ENCODE measurements at regions not wholly inside any gene's neighbourhood (a gene's known extent, or its start where the extent isn't known, plus 50 kb on each side); places are given as distances from the start of the nearest gene placed in this dataset.
"Not testable (repeated sequence)": the region's sequence is repeated elsewhere in the genome, so short reads cannot be mapped to it uniquely, and the experiment has no call there.

DNA sequence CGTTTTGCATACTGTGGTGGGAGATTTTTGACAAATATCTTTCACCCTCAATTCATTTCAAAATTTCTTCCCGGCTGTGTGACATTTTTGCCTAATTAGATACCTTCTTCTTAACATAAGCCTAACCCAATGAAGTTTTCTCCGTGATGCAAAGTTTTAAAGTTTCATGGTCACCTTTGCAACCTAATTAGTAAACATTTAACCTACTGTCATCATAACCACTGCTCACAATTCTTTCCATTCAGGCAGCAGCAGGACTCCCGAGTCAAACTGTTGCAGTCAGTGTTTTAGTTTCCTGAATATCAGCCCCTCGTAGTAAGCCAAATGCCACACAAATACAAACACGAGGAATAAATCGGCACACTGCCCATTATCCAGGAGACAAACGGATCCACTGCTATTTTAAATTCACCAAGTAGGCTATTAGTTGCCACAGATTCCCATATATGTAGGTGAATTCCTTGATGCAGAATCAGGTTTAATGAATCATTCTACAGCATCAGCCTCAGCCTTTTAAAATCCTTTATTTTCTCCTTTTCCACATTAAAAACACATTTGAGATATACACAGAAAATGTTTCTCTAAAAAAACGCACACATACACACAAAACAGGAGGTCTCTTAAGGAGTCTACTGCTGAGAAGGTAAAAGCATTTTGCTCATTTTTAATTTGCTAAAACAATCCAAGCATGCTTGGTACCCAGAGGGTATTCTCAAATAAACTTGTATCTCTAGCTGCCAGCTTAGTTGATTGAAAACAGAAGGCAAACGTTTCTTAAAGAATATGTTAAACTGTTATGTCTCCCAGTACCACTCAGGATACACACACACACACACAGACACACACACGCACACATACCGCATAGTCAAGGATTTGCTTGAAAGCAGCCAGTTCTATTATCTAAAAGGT is 106.5 kb upstream of the KCTD1 start:
- peak in 3 of 58 donors; percentile 6 to 14 (median 13) for DNase-seq

DNA sequence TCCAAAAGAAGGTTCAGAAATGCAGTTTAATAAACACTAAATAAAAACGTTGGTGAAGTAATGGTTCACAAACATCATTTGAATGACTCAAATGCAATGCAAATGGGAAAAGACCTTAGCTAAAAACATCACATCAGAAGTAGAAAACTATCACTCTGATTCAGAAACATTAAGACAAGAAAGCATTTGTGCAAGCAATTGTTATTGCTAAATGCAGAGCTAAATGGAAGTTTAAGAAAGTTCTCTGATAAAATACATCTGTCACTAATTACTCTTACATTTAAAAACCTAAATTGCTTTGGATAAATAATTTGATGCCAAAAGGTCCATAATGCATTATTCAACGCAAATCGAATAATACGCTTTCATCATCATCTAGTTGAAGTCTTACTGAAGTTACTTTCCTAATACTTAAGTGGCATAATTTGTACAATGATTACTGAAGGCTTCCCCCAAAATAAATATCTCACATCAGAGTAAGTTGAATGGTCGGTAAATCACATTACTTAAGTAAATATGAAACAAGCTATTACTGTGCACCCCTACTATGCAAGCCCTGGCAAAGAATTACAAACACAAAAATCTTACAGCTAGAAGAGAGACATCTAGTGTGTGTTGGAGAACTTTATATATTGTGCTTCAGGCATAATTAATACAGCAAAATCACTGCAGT is 105.7 kb upstream of the KCTD1 start:
- no peak for DNase-seq

DNA sequence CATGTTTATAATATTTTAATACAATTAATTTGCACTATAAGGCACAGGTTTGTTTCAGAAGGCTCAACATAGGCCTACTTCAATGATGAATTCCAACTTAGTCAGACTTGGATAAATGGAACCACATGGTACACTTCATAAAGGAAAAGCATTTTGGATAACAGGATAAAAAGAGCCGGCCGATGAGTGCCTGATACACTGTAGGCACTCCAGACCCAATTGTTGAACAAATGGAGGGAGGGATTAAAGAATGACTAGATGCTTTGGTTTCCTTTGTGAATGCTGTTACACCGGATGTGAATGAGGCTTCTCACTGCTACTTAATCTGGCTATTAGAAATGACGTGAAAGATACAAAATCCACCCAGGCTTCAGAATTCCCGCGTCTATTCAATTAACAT is 104.1 kb upstream of the KCTD1 start:
- no peak for DNase-seq

DNA sequence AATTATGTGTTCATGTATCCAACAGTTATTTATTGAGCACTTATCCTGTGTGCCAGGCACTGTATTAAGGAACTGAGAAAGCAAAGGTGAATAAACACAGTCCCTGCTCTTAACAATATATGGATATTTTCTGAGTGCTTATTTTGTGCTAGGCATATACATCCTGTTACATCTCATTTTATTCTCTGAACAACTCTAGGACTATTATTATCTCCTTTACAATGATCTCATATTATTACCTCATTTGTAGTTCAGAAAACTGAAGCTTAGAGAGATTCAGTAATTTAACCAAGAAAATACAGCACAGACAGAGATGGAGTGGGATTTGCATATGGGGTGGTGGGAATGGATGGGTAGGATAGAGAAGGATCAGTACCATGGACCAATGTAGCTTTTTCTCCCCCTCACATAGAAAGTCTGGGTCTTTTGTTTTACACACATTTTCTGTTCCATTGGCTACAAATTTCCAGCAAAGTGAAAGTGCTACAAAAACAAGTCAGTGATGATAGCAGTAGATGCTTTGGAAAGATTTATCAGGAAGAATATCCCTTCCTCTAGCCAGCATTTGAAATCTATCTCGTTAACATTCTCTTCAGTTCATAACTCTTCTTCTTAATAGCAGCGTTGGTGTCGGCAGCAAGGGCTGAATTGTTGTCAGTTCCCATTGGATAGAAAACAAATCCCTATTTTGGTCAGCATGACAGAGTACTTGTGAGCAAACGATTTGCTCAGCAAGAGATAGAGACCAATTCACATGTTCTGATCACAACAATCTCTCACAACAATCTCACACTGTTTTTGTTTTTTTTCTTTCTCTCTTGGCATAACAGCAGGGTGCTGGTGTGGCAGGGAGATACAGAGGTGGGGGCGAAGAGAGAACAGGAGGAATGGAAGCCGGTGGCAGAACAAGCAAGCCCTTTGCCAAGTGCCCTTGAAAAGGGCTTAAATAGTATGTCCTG is 102.2 kb upstream of the KCTD1 start:
- DNase-seq = peak in 17 of 58 donors; percentile 9 to 72 (median 45)

DNA sequence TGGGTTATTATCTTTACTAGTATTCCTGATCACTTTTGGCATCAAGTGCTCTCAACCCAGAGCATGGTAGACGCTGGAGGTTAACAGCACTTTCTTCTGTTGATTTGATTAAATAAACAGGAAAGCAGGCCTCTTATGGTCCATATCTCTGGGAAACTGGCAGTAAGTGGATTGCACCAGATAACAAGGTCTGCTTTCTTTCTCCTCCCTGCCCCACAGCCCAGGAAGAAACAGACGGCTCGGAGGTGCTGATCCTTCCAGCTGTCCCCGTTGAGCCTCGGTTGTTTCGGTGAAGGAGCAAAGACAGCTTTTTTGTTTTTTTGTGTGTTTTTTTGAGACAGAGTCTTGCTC is 100.8 kb upstream of the KCTD1 start:
- no peak for DNase-seq

DNA sequence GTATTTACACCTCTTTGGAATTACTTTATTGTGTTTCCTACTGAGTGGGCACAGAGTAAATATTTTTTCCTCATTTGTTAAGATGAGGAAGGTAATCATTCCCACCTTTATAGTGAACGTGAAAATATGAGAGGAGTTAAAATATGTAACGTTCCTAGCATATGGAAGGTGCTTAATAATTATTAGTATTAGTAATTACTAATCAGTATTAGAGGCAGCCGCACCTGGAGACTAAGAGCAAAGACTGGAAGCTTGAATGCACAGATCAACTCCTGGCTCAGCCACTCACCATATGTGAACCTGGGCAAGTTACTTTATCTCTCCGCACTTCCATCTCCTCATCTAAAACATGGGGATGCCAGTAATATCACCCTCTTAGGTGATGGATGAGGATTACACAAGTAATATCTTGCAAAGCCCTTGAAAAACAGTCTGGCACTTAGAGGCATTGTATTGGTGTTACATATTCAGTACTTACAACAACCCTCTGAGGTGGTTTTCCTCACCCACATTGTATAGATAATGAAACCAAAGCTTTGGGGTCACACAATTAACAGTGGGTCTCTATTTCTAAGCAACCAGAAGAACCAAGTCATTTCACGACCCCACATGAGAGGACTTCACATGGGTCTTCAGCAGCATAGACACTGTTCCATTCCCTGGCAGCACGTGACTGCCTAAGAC is 100.3 kb upstream of the KCTD1 start:
- no peak for DNase-seq

DNA sequence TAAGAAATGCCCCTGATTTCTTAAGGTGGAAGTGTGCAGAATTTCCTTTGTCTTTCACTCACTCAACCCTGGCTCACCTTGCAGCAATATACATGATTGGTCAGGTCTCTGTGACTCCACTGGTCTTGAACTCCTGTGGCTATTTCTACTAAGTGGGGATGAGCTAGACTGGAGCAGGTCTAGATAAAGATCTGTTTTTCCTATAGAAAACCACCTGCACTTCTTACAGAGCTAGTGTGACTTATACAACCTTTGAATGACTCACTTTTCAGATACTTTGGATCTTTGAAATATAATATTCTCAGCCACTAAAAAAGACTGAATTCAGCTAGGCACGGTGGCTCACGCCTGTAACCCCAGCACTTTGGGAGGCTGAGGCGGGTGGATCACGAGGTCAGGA is 98.5 kb upstream of the KCTD1 start:
- DNase-seq = no peak

DNA sequence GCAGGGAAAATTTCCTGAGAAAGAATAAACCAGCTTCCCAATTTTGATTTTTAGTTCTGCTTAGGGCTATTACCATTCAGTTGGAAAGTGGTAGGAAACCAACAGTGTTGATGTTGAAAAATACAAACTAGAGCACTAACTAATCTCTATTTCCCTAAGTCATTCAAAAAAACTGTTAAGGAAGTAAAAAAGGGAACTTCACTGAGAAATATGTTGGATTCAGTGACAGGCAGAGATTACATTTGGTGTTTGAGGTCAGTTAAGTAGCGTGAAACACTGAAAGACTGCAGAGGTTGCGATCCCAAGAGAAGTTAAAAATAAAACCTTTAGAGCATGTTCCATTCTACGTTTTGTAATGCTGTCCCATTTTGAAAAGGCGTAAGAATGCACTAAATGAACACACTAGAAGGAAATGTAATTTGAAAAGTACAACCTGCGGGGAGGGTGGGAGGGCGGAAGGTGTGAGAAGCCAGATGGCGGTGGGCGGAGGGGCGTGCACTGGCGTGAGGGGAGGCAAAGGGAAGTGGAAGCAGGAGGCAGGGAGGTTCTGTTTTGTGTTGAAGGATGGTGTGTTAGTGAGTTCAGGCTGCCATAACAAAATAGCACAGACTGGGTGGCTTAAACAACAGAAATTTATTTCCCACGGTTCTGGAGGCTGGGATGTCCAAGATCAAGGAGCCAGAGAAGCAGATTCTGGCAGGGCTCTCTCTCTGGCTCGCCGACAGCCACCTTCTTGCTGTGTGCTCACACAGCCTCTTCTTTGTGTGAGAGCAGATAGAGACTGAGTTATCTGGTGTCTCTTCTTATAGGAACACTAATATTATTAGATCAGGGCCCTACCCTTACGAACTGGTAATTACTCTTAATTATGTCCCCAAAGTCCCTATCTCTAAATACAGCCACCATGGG is 94.3 kb upstream of the KCTD1 start:
- no peak for DNase-seq

DNA sequence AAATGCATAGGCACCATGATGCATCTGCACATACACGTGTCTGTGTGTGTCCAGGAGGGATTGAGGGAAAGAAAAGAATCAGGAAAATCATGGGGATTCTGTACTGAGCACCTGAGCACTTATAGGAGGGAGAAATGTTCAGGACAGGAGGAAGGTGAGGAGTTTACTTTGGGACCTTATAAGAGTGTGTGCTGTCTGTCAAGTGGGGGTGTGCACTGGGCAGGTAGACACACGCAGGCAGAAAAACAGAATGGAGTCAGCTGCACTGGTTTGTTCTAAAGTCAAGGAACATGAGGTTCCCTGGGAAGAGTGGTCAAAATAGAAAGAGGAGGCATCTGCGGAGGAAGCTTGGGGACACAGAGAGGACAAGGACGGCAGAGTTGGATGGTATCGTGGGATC is 92.2 kb upstream of the KCTD1 start:
- peak in 1 of 58 donors; percentile 51 for DNase-seq

DNA sequence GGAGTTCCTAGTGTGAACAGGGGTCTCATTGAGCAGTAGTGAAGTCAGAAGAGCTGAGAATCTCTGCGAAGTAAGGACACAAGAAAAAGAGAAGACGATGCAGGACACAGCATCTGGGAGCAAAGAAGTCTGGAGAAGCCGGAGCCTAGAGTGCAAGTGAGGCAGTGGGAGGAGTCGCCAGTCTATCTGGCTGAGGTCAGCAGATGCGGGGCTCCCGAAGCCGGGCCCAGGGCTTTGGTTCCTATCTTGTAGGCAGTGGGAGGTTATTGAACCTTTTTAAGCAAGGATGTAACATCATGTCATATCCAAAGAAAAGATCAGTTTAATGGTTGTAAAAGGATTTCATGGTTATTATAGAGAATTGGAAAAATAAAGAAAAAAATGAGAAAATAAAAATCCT is 90.8 kb upstream of the KCTD1 start:
- DNase-seq = no peak

DNA sequence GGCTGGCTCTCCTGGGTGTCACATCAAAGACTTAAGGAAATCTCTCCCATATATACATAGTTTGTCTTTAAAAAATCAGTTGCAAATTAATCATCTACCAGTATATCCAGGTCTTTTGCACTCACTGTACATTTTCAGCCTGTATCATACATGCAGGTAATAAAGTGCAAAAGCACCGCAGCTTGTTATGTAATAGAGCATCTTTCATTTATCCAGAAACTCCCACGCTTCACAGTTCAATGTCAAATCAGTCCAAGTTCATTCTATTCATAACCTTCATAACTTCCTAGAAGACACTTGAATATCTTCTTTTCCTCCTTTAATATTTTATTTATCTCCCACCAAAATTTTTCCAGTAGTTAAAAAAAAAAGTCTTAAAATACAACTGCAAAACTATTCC is 89.6 kb upstream of the KCTD1 start:
- DNase-seq = no peak

DNA sequence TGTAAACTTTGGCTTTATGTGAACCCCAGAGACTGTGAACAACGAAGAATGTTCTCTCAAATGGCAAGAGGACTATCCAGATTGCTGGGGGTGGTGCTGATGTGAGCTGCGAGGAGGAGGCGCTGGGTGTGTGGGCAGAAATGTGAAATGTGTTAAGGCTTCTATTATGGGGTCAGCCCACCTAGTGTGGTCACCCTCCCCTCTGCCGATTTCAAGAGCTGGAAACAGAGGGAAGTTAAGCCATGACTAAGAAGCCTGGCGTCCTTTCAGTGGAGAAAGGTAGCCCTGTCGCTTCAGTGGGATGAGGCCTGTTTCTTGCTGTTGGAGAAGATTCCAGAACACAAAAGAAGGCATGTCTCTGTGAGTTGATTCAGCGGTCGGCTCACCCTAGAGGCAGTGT is 89.0 kb upstream of the KCTD1 start:
- peak in 16 of 58 donors; percentile 12 to 67 (median 41) for DNase-seq

DNA sequence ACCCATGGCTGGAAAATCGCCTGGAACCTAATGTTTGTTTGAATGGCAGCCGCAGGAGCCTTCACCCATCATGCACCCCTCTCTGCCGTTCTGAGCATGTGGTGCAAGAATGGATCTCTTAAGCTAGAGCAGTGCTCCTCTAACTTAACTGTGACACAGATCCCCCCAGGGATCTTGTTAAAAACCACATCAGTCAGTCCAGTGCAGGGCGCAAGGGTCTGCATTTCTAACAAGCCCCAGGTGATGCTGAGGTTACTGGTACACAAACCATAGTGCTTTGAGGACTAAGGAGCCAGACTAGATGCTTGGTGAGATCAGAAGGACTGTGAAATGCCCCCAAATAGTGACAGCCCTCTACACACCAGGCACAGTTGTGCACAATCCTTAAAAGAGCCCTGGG is 87.1 kb upstream of the KCTD1 start:
- no peak for DNase-seq

DNA sequence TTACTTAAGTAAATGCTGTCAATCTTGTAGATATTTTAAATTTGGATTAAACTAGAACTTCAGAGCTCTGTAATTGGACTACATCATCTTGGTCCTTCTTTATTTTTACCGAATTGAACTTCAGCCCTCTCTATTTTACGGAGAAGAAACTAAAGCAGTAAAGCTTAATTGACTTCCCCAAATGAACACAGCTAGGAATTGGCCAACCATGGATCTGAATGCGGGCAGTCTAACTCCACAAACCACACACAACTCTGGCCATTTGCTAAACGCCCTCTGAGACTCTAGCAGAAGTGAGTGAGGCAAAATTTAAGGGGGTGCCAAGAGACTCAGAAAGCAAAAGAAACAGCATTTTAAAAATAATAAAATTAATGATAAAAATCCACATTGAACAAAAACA is 86.3 kb upstream of the KCTD1 start:
- no peak for DNase-seq

DNA sequence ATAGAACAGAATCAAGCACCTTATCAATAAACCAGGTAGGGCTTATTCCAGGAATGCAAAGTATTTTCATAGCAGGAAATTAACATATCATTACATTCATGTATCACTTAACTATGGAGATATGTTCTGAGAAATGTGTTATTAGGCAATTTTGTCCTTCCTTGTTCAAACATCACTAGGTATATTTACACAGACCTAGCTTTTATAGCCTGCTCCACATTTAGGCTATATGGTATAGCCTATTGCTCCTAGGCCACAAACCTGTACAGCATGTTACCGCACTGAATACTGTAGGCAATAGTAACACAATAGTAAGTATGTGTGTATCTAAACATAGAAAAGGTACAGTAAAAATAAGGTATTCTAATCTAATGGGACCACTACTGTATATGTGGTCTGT is 82.8 kb upstream of the KCTD1 start:
- no peak for DNase-seq

DNA sequence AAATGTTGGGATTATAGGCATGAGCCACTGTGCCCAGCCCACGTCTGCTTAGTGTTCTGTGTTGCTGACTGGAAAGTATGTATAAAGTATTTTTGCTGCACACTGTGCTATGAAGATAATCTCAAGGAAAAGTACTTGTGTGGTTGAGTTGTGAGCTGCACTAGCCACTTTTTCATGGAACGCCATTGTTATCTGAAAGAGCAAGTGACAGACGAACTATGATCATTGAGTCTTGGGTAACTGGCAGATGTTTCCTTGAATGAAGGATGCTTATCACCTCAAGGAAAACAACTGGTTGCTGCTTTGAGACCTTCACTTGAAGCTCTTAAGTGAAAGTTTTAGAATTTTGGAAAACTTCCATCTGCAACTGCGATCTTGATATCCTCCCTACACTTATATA is 82.2 kb upstream of the KCTD1 start:
- no peak for DNase-seq

DNA sequence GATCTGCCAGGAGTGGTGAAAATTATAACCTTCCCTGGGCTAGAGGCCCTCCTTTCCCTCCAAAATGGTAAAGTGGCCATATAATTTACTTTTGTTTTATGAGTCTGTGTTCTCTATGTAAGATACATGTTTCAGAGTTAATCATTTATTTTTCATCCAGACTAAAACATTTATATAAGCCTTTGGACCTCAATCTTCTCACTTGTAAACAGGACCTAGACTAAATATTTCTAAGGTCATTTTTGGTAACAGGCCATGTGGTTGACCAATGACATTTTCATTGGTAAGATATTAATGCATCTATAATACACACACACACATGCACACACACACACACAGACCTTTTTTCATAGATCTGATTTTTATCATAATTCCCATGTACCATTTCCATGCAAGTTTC is 79.7 kb upstream of the KCTD1 start:
- no peak for DNase-seq

DNA sequence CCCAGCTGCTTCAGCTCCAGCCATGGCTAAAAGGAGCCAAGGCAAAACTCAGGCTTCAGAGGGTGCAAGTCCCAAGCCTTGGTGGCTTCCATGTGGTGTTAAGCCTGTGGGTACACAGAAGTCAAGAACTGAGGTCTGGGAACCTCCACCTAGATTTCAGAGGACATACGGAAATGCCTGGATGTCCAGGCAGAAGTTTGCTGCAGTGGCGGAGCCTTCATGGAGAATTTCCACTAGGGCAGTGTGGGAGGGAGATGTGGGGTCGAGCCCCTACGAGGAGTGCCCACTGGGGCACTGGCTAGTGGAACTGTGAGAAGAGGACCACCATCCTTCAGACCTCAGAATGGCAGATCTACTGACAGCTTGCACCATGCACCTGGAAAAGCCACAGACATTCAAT is 76.1 kb upstream of the KCTD1 start:
- DNase-seq = no peak

DNA sequence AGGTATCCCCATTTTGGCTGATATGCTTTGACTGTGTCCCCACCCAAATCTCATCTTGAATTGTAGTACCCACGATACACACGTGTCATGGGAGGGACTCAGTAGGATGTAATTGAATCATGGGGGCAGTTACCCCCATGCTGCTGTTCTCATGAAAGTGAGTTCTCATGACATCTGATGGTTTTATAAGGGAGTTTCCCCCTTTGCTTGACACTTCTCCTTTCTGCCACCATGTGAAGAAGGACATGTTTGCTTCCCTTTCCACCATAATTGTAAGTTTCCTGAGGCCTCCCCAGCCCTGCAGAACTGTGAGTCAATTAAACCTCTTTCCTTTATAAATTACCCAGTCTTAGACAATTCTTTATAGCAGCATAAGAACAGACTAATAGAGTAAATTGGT is 75.0 kb upstream of the KCTD1 start:
- DNase-seq = not testable (repeated sequence)
